ENCODE measurements at regions not wholly inside any gene's neighbourhood (a gene's known extent, or its start where the extent isn't known, plus 50 kb on each side); places are given as distances from the start of the nearest gene placed in this dataset.

- WGBS, 2 donors = 95 to 96% methylated on average over 4 of the region's 4 CpGs
- H3K4me1 ChIP-seq = no peaks in the 10 kb centered on the region
- no peaks in the 10 kb centered on the region for H3K36me3 ChIP-seq
- H3K27me3 ChIP-seq = no peaks in the 10 kb centered on the region
- DNase-seq = no peak
- H3K4me3 ChIP-seq (replicated peaks in 1 of 3) = no peak overlapping the region
- no peaks in the 10 kb centered on the region for H3K9me3 ChIP-seq
- no peak for TF ChIP-seq POLR2A (IDR thresholded peaks at IDR 0.05)
- TF ChIP-seq CTCF (IDR thresholded peaks at IDR 0.05) = no peak
- no peak overlapping the region for H3K27ac ChIP-seq
- intact Hi-C loops (cut with DNase I) = no loop called here
Observed at GRCh38 chr5:156094001-156094400, 233.0 kb upstream of the SGCD start.

- TF ChIP-seq POLR2A (IDR thresholded peaks at IDR 0.05) (no peak), CTCF (IDR thresholded peaks at IDR 0.05) (no peak)
- H3K27me3 ChIP-seq = no peaks in the 10 kb centered on the region
- H3K36me3 ChIP-seq = no peaks in the 10 kb centered on the region
- H3K9me3 ChIP-seq = no peaks in the 10 kb centered on the region
- no peak overlapping the region for H3K4me3 ChIP-seq (replicated peaks in 1 of 3)
- no peak overlapping the region for H3K27ac ChIP-seq
- 47 to 57% methylated on average over 3 of the region's 3 CpGs for WGBS, 2 donors
- intact Hi-C loops (cut with DNase I) = no loop called here
- H3K4me1 ChIP-seq = no peaks in the 10 kb centered on the region
- DNase-seq = no peak
Observed at GRCh38 chr5:156095709-156096241, 231.2 kb upstream of the SGCD start.

GRCh38 chr5:156096259-156096658 is 230.7 kb upstream of the SGCD start:
- Histone ChIP-seq H3K9me3 (no peaks in the 10 kb centered on the region), H3K4me3 (replicated peaks in 1 of 3) (no peak overlapping the region), H3K4me1 (no peaks in the 10 kb centered on the region), H3K27me3 (no peaks in the 10 kb centered on the region), H3K36me3 (no peaks in the 10 kb centered on the region), H3K27ac (no peak overlapping the region)
- intact Hi-C loops (cut with DNase I) = no loop called here
- DNase-seq = no peak
- TF ChIP-seq CTCF (IDR thresholded peaks at IDR 0.05) = no peak
- TF ChIP-seq POLR2A (IDR thresholded peaks at IDR 0.05) = no peak
- WGBS, 2 donors = 96 to 97% methylated on average over 1 of the region's 1 CpG

GRCh38 chr5:156103155-156103885 is 223.6 kb upstream of the SGCD start:
- Histone ChIP-seq H3K4me3 (replicated peaks in 1 of 3) (no peak overlapping the region), H3K36me3 (no peaks in the 10 kb centered on the region), H3K27me3 (no peaks in the 10 kb centered on the region), H3K4me1 (no peaks in the 10 kb centered on the region), H3K9me3 (no peaks in the 10 kb centered on the region), H3K27ac (no peak overlapping the region)
- intact Hi-C loops (cut with DNase I) = no loop called here
- WGBS, 2 donors = 86 to 95% methylated on average over 2 of the region's 2 CpGs
- TF ChIP-seq CTCF (IDR thresholded peaks at IDR 0.05) (no peak), POLR2A (IDR thresholded peaks at IDR 0.05) (no peak)
- DNase-seq = no peak

GRCh38 chr5:156109317-156110023 is 217.5 kb upstream of the SGCD start:
- DNase-seq = no peak
- TF ChIP-seq POLR2A (IDR thresholded peaks at IDR 0.05) (no peak), CTCF (IDR thresholded peaks at IDR 0.05) (no peak)
- no peaks in the 10 kb centered on the region for H3K9me3 ChIP-seq
- no peaks in the 10 kb centered on the region for H3K4me1 ChIP-seq
- no peak overlapping the region for H3K27ac ChIP-seq
- 81 to 95% methylated on average over 2 of the region's 2 CpGs for WGBS, 2 donors
- no peaks in the 10 kb centered on the region for H3K36me3 ChIP-seq
- no peaks in the 10 kb centered on the region for H3K27me3 ChIP-seq
- intact Hi-C loops (cut with DNase I) = no loop called here
- H3K4me3 ChIP-seq (replicated peaks in 1 of 3) = no peak overlapping the region
